ENCODE measurements at regions not wholly inside any gene's neighbourhood (a gene's known extent, or its start where the extent isn't known, plus 50 kb on each side); places are given as distances from the start of the nearest gene placed in this dataset.

DNA sequence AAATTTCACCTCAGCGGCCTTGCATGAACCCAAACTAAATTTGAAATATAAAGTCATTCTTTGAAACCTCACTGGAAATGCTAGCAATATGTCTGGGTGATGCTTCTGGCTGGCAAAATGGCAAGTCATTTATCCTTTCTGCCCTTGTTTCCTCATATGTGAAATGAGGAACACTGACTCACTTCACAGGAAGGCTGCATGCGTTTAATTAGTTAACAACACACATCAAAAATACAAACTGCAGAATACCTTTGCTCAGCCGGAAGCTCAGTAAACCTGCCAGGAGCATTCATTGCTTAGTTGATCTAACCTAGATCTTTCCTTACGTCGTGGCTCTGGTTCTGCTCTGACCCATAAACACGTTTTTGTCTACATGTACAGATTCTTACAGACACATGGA, 214.2 kb upstream of the ACVR2A start:
- Histone ChIP-seq H3K9ac (ENCODE audit: low read depth, low read length) (no peak overlapping the region), H3K4me1 (ENCODE audit: insufficient read depth, low read length) (no peaks in the 10 kb centered on the region), H3K36me3 (ENCODE audit: insufficient read depth, low read length) (no peaks in the 10 kb centered on the region), H3K9me3 (ENCODE audit: control insufficient read depth, insufficient read depth, low read length) (no peaks in the 10 kb centered on the region)

DNA sequence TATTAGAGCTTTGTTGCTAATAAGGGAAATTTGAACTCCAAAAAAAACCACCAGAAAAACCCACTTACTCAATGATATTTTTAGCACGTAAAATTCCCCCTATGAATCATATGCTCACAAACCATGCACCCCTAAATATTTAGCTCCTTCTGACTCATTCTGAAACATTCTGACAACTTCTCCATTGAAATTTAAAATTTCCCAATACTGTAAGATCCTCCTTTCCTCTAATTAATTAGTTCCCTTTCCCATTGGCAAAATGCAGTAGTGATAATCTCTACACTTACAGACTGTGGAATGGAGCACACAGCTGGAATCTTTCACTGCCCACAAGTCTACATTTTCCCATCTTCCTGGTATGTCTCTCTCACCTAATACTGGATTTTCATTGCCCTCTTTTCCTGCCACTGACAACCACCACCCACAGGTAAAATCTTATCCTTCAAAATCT, 215.8 kb upstream of the ACVR2A start:
- Histone ChIP-seq H3K4me1 (ENCODE audit: insufficient read depth, low read length) (no peaks in the 10 kb centered on the region), H3K36me3 (ENCODE audit: insufficient read depth, low read length) (no peaks in the 10 kb centered on the region)

DNA sequence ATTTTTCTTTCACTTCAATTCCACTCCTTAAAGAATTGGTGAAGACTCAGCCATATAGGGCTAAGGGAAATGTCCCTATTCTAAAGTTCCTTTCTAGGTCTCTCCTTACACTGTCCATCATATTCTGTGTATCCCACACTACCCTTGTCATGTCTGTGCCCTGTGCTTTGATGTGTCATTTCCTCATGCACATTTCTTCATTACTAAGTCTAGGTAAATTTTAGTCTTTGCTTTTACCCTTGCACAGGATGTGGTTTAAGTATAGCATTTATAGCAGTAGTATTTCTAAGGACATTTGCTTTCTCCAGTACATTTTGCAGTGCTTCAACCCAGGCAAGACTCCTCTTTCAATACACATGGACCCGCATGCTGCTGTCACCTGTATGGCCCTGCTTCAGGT, 221.5 kb upstream of the ACVR2A start:
- Histone ChIP-seq H3K9ac (ENCODE audit: low read depth, low read length) (no peak overlapping the region), H3K9me3 (ENCODE audit: control insufficient read depth, insufficient read depth, low read length) (no peaks in the 10 kb centered on the region; the same call in 1 of the 2 replicates), H3K36me3 (ENCODE audit: insufficient read depth, low read length) (no peaks in the 10 kb centered on the region), H3K4me1 (ENCODE audit: insufficient read depth, low read length) (no peaks in the 10 kb centered on the region)

More for the DNA sequence above, 215.8 kb upstream of the ACVR2A start:
- H3K9me3 ChIP-seq (ENCODE audit: control insufficient read depth, insufficient read depth, low read length) = no peaks in the 10 kb centered on the region
- H3K9ac ChIP-seq (ENCODE audit: low read depth, low read length) = no peak overlapping the region

GRCh38 chr2:147621656-147622197, 223.1 kb upstream of the ACVR2A start:
- H3K9ac ChIP-seq (ENCODE audit: low read depth, low read length) = no peak overlapping the region
- no peaks in the 10 kb centered on the region for H3K4me1 ChIP-seq (ENCODE audit: insufficient read depth, low read length)
- H3K36me3 ChIP-seq (ENCODE audit: insufficient read depth, low read length) = no peaks in the 10 kb centered on the region
- no peaks in the 10 kb centered on the region; the same call in 1 of the 2 replicates for H3K9me3 ChIP-seq (ENCODE audit: control insufficient read depth, insufficient read depth, low read length)

GRCh38 chr2:147619808-147620207, 225.0 kb upstream of the ACVR2A start:
- Histone ChIP-seq H3K9ac (ENCODE audit: low read depth, low read length) (no peak overlapping the region), H3K36me3 (ENCODE audit: insufficient read depth, low read length) (no peaks in the 10 kb centered on the region), H3K4me1 (ENCODE audit: insufficient read depth, low read length) (no peaks in the 10 kb centered on the region), H3K9me3 (ENCODE audit: control insufficient read depth, insufficient read depth, low read length) (no peaks in the 10 kb centered on the region; the same call in 1 of the 2 replicates)

GRCh38 chr2:147615726-147616125, 229.1 kb upstream of the ACVR2A start:
- no peaks in the 10 kb centered on the region for H3K4me1 ChIP-seq (ENCODE audit: insufficient read depth, low read length)
- H3K36me3 ChIP-seq (ENCODE audit: insufficient read depth, low read length) = no peaks in the 10 kb centered on the region
- H3K9ac ChIP-seq (ENCODE audit: low read depth, low read length) = no peak overlapping the region
- no peaks in the 10 kb centered on the region; the same call in 1 of the 2 replicates for H3K9me3 ChIP-seq (ENCODE audit: control insufficient read depth, insufficient read depth, low read length)

- no peak overlapping the region for H3K9ac ChIP-seq (ENCODE audit: low read depth, low read length)
- no peaks in the 10 kb centered on the region for H3K4me1 ChIP-seq (ENCODE audit: insufficient read depth, low read length)
- H3K36me3 ChIP-seq (ENCODE audit: insufficient read depth, low read length) = no peaks in the 10 kb centered on the region
- H3K9me3 ChIP-seq (ENCODE audit: control insufficient read depth, insufficient read depth, low read length) = no peaks in the 10 kb centered on the region
Observed at GRCh38 chr2:147614979-147615470, 229.8 kb upstream of the ACVR2A start.

GRCh38 chr2:147614471-147614870, 230.4 kb upstream of the ACVR2A start:
- Histone ChIP-seq H3K9me3 (ENCODE audit: control insufficient read depth, insufficient read depth, low read length) (no peaks in the 10 kb centered on the region), H3K36me3 (ENCODE audit: insufficient read depth, low read length) (no peaks in the 10 kb centered on the region), H3K4me1 (ENCODE audit: insufficient read depth, low read length) (no peaks in the 10 kb centered on the region), H3K9ac (ENCODE audit: low read depth, low read length) (no peak overlapping the region)

- H3K9ac ChIP-seq (ENCODE audit: low read depth, low read length) = no peak overlapping the region
- H3K4me1 ChIP-seq (ENCODE audit: insufficient read depth, low read length) = no peaks in the 10 kb centered on the region
- no peaks in the 10 kb centered on the region for H3K9me3 ChIP-seq (ENCODE audit: control insufficient read depth, insufficient read depth, low read length)
- no peaks in the 10 kb centered on the region for H3K36me3 ChIP-seq (ENCODE audit: insufficient read depth, low read length)
Observed at GRCh38 chr2:147610496-147611040, 234.3 kb upstream of the ACVR2A start.

GRCh38 chr2:147609301-147609700, 235.5 kb upstream of the ACVR2A start:
- Histone ChIP-seq H3K9me3 (ENCODE audit: control insufficient read depth, insufficient read depth, low read length) (no peaks in the 10 kb centered on the region), H3K4me1 (ENCODE audit: insufficient read depth, low read length) (no peaks in the 10 kb centered on the region), H3K9ac (ENCODE audit: low read depth, low read length) (no peak overlapping the region), H3K36me3 (ENCODE audit: insufficient read depth, low read length) (no peaks in the 10 kb centered on the region)

GRCh38 chr2:147607379-147607778, 237.4 kb upstream of the ACVR2A start:
- no peak overlapping the region for H3K9ac ChIP-seq (ENCODE audit: low read depth, low read length)
- H3K36me3 ChIP-seq (ENCODE audit: insufficient read depth, low read length) = no peaks in the 10 kb centered on the region
- no peaks in the 10 kb centered on the region for H3K4me1 ChIP-seq (ENCODE audit: insufficient read depth, low read length)
- no peaks in the 10 kb centered on the region for H3K9me3 ChIP-seq (ENCODE audit: control insufficient read depth, insufficient read depth, low read length)

GRCh38 chr2:147603876-147604275, 241.0 kb upstream of the ACVR2A start:
- H3K36me3 ChIP-seq (ENCODE audit: insufficient read depth, low read length) = no peaks in the 10 kb centered on the region
- H3K9ac ChIP-seq (ENCODE audit: low read depth, low read length) = no peak overlapping the region
- no peaks in the 10 kb centered on the region for H3K9me3 ChIP-seq (ENCODE audit: control insufficient read depth, insufficient read depth, low read length)
- no peaks in the 10 kb centered on the region for H3K4me1 ChIP-seq (ENCODE audit: insufficient read depth, low read length)

DNA sequence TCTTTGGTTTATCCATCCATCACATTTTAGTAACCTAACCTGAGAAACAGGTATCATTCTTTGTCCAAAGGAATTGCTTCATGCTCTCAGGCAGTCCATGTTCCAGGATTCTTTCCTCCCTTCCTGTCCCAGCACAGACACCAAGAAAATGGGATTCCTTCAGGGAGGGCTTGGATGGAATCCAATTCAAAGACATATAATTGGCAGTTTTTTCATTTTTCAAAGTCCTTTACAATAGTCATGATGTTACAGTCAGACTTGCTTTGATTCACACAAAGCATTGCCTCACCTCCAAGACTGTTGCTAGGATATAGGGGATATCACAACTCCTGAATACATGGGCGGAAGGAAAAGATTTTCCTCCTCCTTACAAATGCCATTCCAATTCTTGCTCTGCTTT, 241.4 kb upstream of the ACVR2A start:
- no peaks in the 10 kb centered on the region for H3K9me3 ChIP-seq (ENCODE audit: control insufficient read depth, insufficient read depth, low read length)
- no peaks in the 10 kb centered on the region for H3K36me3 ChIP-seq (ENCODE audit: insufficient read depth, low read length)
- H3K9ac ChIP-seq (ENCODE audit: low read depth, low read length) = no peak overlapping the region
- H3K4me1 ChIP-seq (ENCODE audit: insufficient read depth, low read length) = no peaks in the 10 kb centered on the region

- Histone ChIP-seq H3K36me3 (ENCODE audit: insufficient read depth, low read length) (no peaks in the 10 kb centered on the region), H3K9ac (ENCODE audit: low read depth, low read length) (no peak overlapping the region), H3K4me1 (ENCODE audit: insufficient read depth, low read length) (no peaks in the 10 kb centered on the region), H3K9me3 (ENCODE audit: control insufficient read depth, insufficient read depth, low read length) (no peaks in the 10 kb centered on the region)
Observed at GRCh38 chr2:147600646-147601045, 244.2 kb upstream of the ACVR2A start.

GRCh38 chr2:147600223-147600622, 244.6 kb upstream of the ACVR2A start:
- Histone ChIP-seq H3K9me3 (ENCODE audit: control insufficient read depth, insufficient read depth, low read length) (no peaks in the 10 kb centered on the region), H3K4me1 (ENCODE audit: insufficient read depth, low read length) (no peaks in the 10 kb centered on the region), H3K36me3 (ENCODE audit: insufficient read depth, low read length) (no peaks in the 10 kb centered on the region), H3K9ac (ENCODE audit: low read depth, low read length) (no peak overlapping the region)
